WTC11 (cell line): ENCODE measurements at regions not wholly inside any gene's neighbourhood (a gene's known extent, or its start where the extent isn't known, plus 50 kb on each side); places are given as distances from the start of the nearest gene placed in this dataset.

Experiments used
- CREB1 ChIP-seq: sonication (generic); formaldehyde crosslinking; IDR thresholded peaks from 2 replicates; pipeline ENCODE4 v1.8.0; 2023; ENCODE audit warnings: mild to moderate bottlenecking, missing genetic modification reagents
- CTCF ChIP-seq: fragments of 200-600 bp; IDR thresholded peaks from 2 replicates; pipeline ENCODE4 v1.8.0; 2022; ENCODE audit warnings: antibody characterized with exemption
- HMGXB4 ChIP-seq: sonication (generic); formaldehyde crosslinking; IDR thresholded peaks from 2 replicates; pipeline ENCODE4 v1.8.1; 2023; ENCODE audit warnings: mild to moderate bottlenecking, moderate library complexity, missing genetic modification reagents
- MAX ChIP-seq: sonication (generic); formaldehyde crosslinking; IDR thresholded peaks from 2 replicates; pipeline ENCODE4 v1.8.0; 2022; ENCODE audit warnings: mild to moderate bottlenecking, missing genetic modification reagents
- NR1H2 ChIP-seq: sonication (generic); formaldehyde crosslinking; IDR thresholded peaks from 2 replicates; pipeline ENCODE4 v1.9.0; 2021; ENCODE audit warnings: mild to moderate bottlenecking, moderate library complexity, missing genetic modification reagents
- SP1 ChIP-seq: sonication (generic); formaldehyde crosslinking; conservative IDR thresholded peaks from 2 replicates; pipeline ENCODE4 v1.8.1; 2022; ENCODE audit warnings: missing genetic modification reagents
- ZBTB21 ChIP-seq: sonication (generic); formaldehyde crosslinking; IDR thresholded peaks from 2 replicates; pipeline ENCODE4 v1.8.1; 2023; ENCODE audit warnings: mild to moderate bottlenecking, missing genetic modification reagents, borderline replicate concordance
- ZNF416 ChIP-seq: fragments of 250-450 bp; sonication (Bioruptor Pico); IDR thresholded peaks from 2 replicates; pipeline ENCODE4 v1.9.0; 2021; ENCODE audit warnings: mild to moderate bottlenecking, inconsistent platforms

- TF ChIP-seq CREB1 (no peak), SP1 (no peak), CTCF (no peak), ZBTB21 (CRISPR knock-in tag) (no peak), ZNF416 (CRISPR knock-in tag) (no peak), NR1H2 (CRISPR knock-in tag) (no peak), MAX (CRISPR knock-in tag) (no peak), HMGXB4 (CRISPR knock-in tag) (no peak)
These were observed 156.1 kb upstream of the SALL4 start for GRCh38 chr20:51958099-51959065.
